SK-N-SH (cell line): ENCODE measurements at regions not wholly inside any gene's neighbourhood (a gene's known extent, or its start where the extent isn't known, plus 50 kb on each side); places are given as distances from the start of the nearest gene placed in this dataset.

Experiments used
- CTCF ChIA-PET: fragments of 300-600, 350-600 bp; formaldehyde crosslinking; extraction: SDS; loops from one replicate; lab custom pipeline; 2021; lab: Yijun Ruan, JAX
- POLR2A ChIA-PET: fragments of 350-600 bp; sonication (Branson Sonifier 250); formaldehyde crosslinking; extraction: SDS; loops from one replicate; lab custom pipeline; 2020; ENCODE audit warnings: antibody characterized with exemption, inconsistent platforms; lab: Yijun Ruan, JAX
- DNase-seq: peaks from one replicate; pipeline ENCODE4 v3.0.0; 2012
- H2AFZ ChIP-seq: fragments of 200-600 bp; sonication (generic); 2 replicates; pipeline ENCODE4 v1.8.1; 2016; ENCODE audit warnings: antibody characterized with exemption, mild to moderate bottlenecking, low read depth
- H3F3A ChIP-seq: fragments of 200-600 bp; sonication (generic); replicated peaks from 2 replicates; pipeline ENCODE3; 2016; ENCODE audit warnings: antibody characterized with exemption, mild to moderate bottlenecking; ENCODE audit not compliant: insufficient read depth
- H3K27ac ChIP-seq, 2 experiments: fragments of 200-500 bp in 1 of 2; fragments of 200-600 bp in 1 of 2; sonication (Bioruptor generic) in 1 of 2; sonication (generic), shearing (Covaris generic) in 1 of 2; 2 replicates each; pipeline versions ENCODE4 v1.5.1 to v1.6.1; 2014 to 2016; ENCODE audit warnings: low read depth in 2 of 2, inconsistent platforms in 1 of 2, low read length in 1 of 2, mild to moderate bottlenecking in 1 of 2, mixed read lengths in 1 of 2
- H3K27me3 ChIP-seq: fragments of 200-600 bp; sonication (generic), shearing (Covaris generic); 2 replicates; pipeline ENCODE4 v1.6.1; 2016; ENCODE audit warnings: mixed run types; ENCODE audit not compliant: insufficient read depth
- H3K36me3 ChIP-seq, 2 experiments: fragments of 200-500 bp in 1 of 2; fragments of 200-600 bp in 1 of 2; sonication (Bioruptor generic) in 1 of 2; sonication (generic) in 1 of 2; replicated peaks in 1 of 2; 2 replicates each; pipeline versions ENCODE3 to v1.5.1; 2014 to 2016; ENCODE audit warnings: low read length in 1 of 2, mild to moderate bottlenecking in 1 of 2; ENCODE audit not compliant: insufficient read depth in 2 of 2, control insufficient read depth in 1 of 2
- H3K4me1 ChIP-seq, 2 experiments: fragments of 200-500 bp in 1 of 2; fragments of 200-600 bp in 1 of 2; sonication (Bioruptor generic) in 1 of 2; sonication (generic), shearing (Covaris generic) in 1 of 2; 2 replicates each; pipeline versions ENCODE4 v1.5.1 to v1.6.1; 2014 to 2016; ENCODE audit warnings: low read depth in 1 of 2, low read length in 1 of 2, mixed run types in 1 of 2; ENCODE audit not compliant: insufficient read depth in 2 of 2, control insufficient read depth in 1 of 2
- H3K4me2 ChIP-seq: fragments of 200-600 bp; sonication (generic), shearing (Covaris generic); 2 replicates; pipeline ENCODE4 v1.6.1; 2017; ENCODE audit warnings: mixed run types
- H3K4me3 ChIP-seq, 2 experiments: fragments of 200-500 bp in 1 of 2; fragments of 200-600 bp in 1 of 2; sonication (Bioruptor generic) in 1 of 2; sonication (generic), shearing (Covaris generic) in 1 of 2; 2 replicates each; pipeline versions ENCODE4 v1.5.1 to v1.8.1; 2014 to 2016; ENCODE audit warnings: low read depth in 2 of 2, inconsistent platforms in 1 of 2, low read length in 1 of 2, mild to moderate bottlenecking in 1 of 2, mixed read lengths in 1 of 2, moderate library complexity in 1 of 2
- H3K79me2 ChIP-seq: fragments of 200-600 bp; sonication (generic); 2 replicates; pipeline ENCODE4 v1.8.1; 2017; ENCODE audit warnings: mild to moderate bottlenecking; ENCODE audit not compliant: insufficient read depth
- H3K9ac ChIP-seq: fragments of 200-600 bp; sonication (generic); 2 replicates; pipeline ENCODE4 v1.6.1; 2017; ENCODE audit warnings: mixed run types
- H3K9me2 ChIP-seq: fragments of 200-600 bp; sonication (generic); 2 replicates; pipeline ENCODE4 v1.6.1; 2017; ENCODE audit warnings: mixed run types
- H3K9me3 ChIP-seq: fragments of 200-600 bp; sonication (generic); 2 replicates; pipeline ENCODE4 v1.6.1; 2017; ENCODE audit warnings: mixed run types, mild to moderate bottlenecking, moderate library complexity
- H4K20me1 ChIP-seq: fragments of 200-600 bp; sonication (generic); 2 replicates; pipeline ENCODE4 v1.6.1; 2017; ENCODE audit warnings: mild to moderate bottlenecking, mixed run types; ENCODE audit not compliant: insufficient read depth
- EP300 ChIP-seq, 2 experiments: IDR thresholded peaks; 2 replicates each; pipeline versions ENCODE4 v1.4.0 to v1.6.1; 2012; ENCODE audit warnings: borderline replicate concordance in 1 of 2, low read depth in 1 of 2, low read length in 1 of 2
- FOSL2 ChIP-seq: IDR thresholded peaks from 2 replicates; pipeline ENCODE4 v1.4.0; 2012; ENCODE audit warnings: low read depth, mild to moderate bottlenecking, moderate library complexity, borderline replicate concordance
- GATA2 ChIP-seq: sonication (generic); formaldehyde crosslinking; IDR thresholded peaks from 2 replicates; pipeline ENCODE4 v1.5.0; 2020; ENCODE audit warnings: mild to moderate bottlenecking, missing genetic modification reagents
- JUND ChIP-seq: IDR thresholded peaks from 2 replicates; pipeline ENCODE4 v1.4.0; 2012
- MAX ChIP-seq: IDR thresholded peaks from 2 replicates; pipeline ENCODE4 v1.4.0; 2012; ENCODE audit warnings: low read depth
- NFIC ChIP-seq: IDR thresholded peaks from 2 replicates; pipeline ENCODE4 v1.4.0; 2012; ENCODE audit warnings: borderline replicate concordance
- RAD21 ChIP-seq: IDR thresholded peaks from 2 replicates; pipeline ENCODE4 v1.6.1; 2012; ENCODE audit warnings: mild to moderate bottlenecking, low read length
- REST ChIP-seq: IDR thresholded peaks from 2 replicates; pipeline ENCODE4 v1.6.1; 2012; ENCODE audit warnings: mild to moderate bottlenecking, low read depth, low read length, moderate library complexity
- SIN3A ChIP-seq: IDR thresholded peaks from 2 replicates; pipeline ENCODE4 v1.6.1; 2012; ENCODE audit warnings: low read depth, mild to moderate bottlenecking, low read length, moderate library complexity, borderline replicate concordance
- TAF1 ChIP-seq: IDR thresholded peaks from 2 replicates; pipeline ENCODE4 v1.6.1; 2012; ENCODE audit warnings: low read depth, mild to moderate bottlenecking, low read length, moderate library complexity, borderline replicate concordance
- TCF12 ChIP-seq: IDR thresholded peaks from 2 replicates; pipeline ENCODE4 v1.4.0; 2012
- USF2 ChIP-seq: fragments of 150-350 bp; IDR thresholded peaks from 2 replicates; pipeline ENCODE4 v1.6.1; 2017; ENCODE audit warnings: antibody characterized with exemption, low read length, low read depth, borderline replicate concordance
- YY1 ChIP-seq: IDR thresholded peaks from 2 replicates; pipeline ENCODE4 v1.4.0; 2012; ENCODE audit warnings: low read depth, mild to moderate bottlenecking
- ZBTB33 ChIP-seq: IDR thresholded peaks from 2 replicates; pipeline ENCODE4 v1.4.0; 2012; ENCODE audit warnings: low read depth, borderline replicate concordance
- WGBS: methylation state at CpG from one replicate; pipeline ENCODE4 v1.1.6; 2017; ENCODE audit warnings: low lambda C conversion rate; 5-methylcytosine and 5-hydroxymethylcytosine counted together

GRCh38 chrX:94053575-94053974 lies 379.6 kb downstream of the FAM133A start:
- Histone ChIP-seq H3K27ac (no peak overlapping the region), H3K9ac (no peak overlapping the region), H3K27me3 (no peaks in the 10 kb centered on the region), H3K4me1 (no peaks in the 10 kb centered on the region), H3K9me3 (no peaks in the 10 kb centered on the region), H3K4me2 (no peak overlapping the region), H3K4me3 (no peak overlapping the region), H2AFZ (no peak overlapping the region), H3K9me2 (no peaks in the 10 kb centered on the region), H3K79me2 (no peaks in the 10 kb centered on the region), H3K36me3 (no peaks in the 10 kb centered on the region), H4K20me1 (no peaks in the 10 kb centered on the region), H3F3A (no peaks in the 10 kb centered on the region)
- 46% methylated on average over 2 of the region's 2 CpGs for WGBS
- ChIA-PET CTCF (no interaction called here), POLR2A (no interaction called here)
- no peak for TF ChIP-seq YY1
- TF ChIP-seq TCF12: no peak
- no peak for TF ChIP-seq SIN3A
- no peak for TF ChIP-seq TAF1
- TF ChIP-seq RAD21: no peak
- TF ChIP-seq FOSL2: no peak
- no peak for TF ChIP-seq NFIC
- TF ChIP-seq USF2: no peak
- DNase-seq: no peak

GRCh38 chrX:94057385-94057784 lies 383.4 kb downstream of the FAM133A start:
- no peak overlapping the region for H3K9ac ChIP-seq
- H3K27me3 ChIP-seq: no peaks in the 10 kb centered on the region
- no peak overlapping the region for H2AFZ ChIP-seq
- no peak for DNase-seq
- no peaks in the 10 kb centered on the region for H4K20me1 ChIP-seq
- WGBS: 18% methylated on average over 4 of the region's 4 CpGs
- no peaks in the 10 kb centered on the region for H3F3A ChIP-seq
- no peaks in the 10 kb centered on the region for H3K79me2 ChIP-seq
- no peaks in the 10 kb centered on the region for H3K9me2 ChIP-seq
- POLR2A ChIA-PET: no interaction called here
- CTCF ChIA-PET: no interaction called here
- H3K4me3 ChIP-seq: no peak overlapping the region
- TF ChIP-seq JUND (no peak), REST (no peak), TAF1 (no peak), ZBTB33 (no peak), MAX (no peak), FOSL2 (no peak), GATA2 (no peak), NFIC (no peak), SIN3A (no peak), EP300 (IDR thresholded peaks at IDR 0.05; ENCODE audit: borderline replicate concordance in 1 of 2, low read depth in 1 of 2, low read length in 1 of 2) (no peak)
- TF ChIP-seq, all 33 proteins: peak for 0
- Histone ChIP-seq H3K4me2 (no peak overlapping the region), H3K27ac (no peak overlapping the region), H3K4me1 (no peaks in the 10 kb centered on the region), H3K9me3 (no peaks in the 10 kb centered on the region), H3K36me3 (no peaks in the 10 kb centered on the region)
